HG03469 (cell line): ENCODE measurements at regions not wholly inside any gene's neighbourhood (a gene's known extent, or its start where the extent isn't known, plus 50 kb on each side); places are given as distances from the start of the nearest gene placed in this dataset.
A peak's percentile ranks its signal among the peaks of the same experiment; 100 is the strongest.
"Not testable (repeated sequence)": the region's sequence is repeated elsewhere in the genome, so short reads cannot be mapped to it uniquely, and the experiment has no call there.

Experiments
- ATAC-seq: cut with Tn5 transposase; IDR thresholded peaks from one replicate; pipeline ENCODE4 v1.9.1; 2021; ENCODE audit warnings: mild to moderate bottlenecking, moderate library complexity, moderate number of reproducible peaks; ENCODE audit not compliant: unreplicated experiment

DNA sequence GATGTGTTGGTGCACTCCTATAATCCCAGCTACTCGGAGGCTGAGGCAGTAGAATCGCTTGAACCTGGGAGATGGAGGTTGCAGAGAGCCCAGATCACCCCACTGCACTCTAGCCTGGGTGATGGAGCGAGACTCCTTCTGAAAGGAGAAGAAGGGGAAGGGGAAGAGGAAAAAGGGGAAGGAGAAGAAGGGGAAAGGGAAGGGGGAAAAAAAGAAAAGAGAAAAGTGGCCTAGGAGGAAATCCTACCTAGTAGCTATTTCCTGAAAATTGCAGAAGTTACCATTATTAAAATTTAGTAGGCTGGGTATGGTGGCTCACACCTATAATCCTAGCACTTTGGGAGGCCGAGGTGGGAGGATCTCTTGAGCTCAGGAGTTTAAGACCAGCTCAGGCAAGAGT, 67.4 kb downstream of the ARRDC3 start:
- ATAC-seq = no peak

GRCh38 chr5:91313757-91314673, 69.1 kb downstream of the ARRDC3 start:
- ATAC-seq = peak; percentile 72

DNA sequence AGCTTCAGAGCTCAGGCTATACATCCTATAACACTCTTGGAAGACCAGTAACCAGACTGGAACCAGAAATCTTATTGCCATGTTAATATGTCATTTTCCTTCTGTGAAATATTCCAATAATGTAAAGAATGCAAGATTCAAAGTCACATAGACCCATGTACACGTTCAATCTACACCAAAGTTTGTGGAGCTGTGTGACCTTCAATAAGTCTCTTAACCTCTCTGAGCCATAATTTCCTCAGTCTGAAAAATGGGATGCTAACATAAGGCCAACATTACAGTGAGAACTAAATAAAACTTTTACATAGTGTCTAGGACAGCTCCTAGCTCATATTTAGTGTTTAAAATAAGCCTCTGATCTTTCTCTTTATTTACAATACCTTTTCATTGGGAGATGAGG, 70.4 kb downstream of the ARRDC3 start:
- no peak for ATAC-seq

GRCh38 chr5:91311697-91312501, 71.2 kb downstream of the ARRDC3 start:
- peak; percentile 86 for ATAC-seq

DNA sequence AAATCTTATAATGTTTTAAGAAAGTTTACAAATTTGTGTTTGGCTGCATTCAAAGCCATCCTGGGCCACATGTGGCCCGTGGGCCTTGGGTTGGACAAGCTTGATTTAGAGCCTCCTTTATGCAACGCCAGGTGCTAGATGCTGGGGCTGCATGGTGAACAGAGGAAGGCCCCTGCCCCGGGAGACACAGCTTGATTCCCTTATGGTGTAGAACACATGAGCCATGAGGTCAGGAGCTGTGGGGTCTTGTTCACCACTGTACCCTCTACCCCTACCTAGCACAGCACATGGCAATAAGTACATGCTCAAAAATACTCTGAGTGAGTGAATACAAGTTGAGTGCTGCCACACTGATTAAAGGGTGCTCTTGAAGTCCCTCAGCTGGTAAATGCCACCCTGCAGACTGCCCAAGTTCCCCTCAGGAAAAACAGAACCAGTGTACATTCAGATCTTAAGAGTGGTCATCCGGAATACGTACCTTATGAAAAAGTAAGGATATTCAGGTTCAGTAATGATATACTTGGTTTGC, 71.9 kb downstream of the ARRDC3 start:
- ATAC-seq = no peak

- not testable (repeated sequence) for ATAC-seq
Measured at GRCh38 chr5:91308157-91308556, 75.0 kb downstream of the ARRDC3 start.

- no peak for ATAC-seq
Measured at GRCh38 chr5:91307048-91307447, 76.1 kb downstream of the ARRDC3 start.

- no peak for ATAC-seq
Measured at GRCh38 chr5:91306497-91306896, 76.6 kb downstream of the ARRDC3 start.

DNA sequence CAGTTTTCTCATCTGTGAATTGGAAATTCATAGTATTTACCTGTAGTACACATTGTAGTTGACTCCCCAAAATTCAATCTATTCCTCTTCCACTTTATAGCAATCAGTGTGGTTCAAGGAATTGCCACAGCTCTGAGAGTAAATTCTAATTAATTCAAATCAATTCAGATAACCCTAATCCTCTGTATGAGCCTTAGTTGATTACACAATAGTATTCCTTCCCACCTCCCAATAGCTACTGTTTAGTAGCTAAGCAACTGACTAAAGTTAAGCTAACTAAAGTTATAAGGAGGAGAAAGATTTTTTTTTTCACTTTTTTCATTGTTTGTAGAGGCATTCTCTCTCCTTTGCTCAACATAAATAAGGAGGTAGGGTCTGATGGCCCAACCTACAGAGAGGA, 77.5 kb downstream of the ARRDC3 start:
- no peak for ATAC-seq

- ATAC-seq = not testable (repeated sequence)
Measured at GRCh38 chr5:91304015-91304414, 79.1 kb downstream of the ARRDC3 start.

GRCh38 chr5:91302958-91303357, 80.2 kb downstream of the ARRDC3 start:
- ATAC-seq = no peak

DNA sequence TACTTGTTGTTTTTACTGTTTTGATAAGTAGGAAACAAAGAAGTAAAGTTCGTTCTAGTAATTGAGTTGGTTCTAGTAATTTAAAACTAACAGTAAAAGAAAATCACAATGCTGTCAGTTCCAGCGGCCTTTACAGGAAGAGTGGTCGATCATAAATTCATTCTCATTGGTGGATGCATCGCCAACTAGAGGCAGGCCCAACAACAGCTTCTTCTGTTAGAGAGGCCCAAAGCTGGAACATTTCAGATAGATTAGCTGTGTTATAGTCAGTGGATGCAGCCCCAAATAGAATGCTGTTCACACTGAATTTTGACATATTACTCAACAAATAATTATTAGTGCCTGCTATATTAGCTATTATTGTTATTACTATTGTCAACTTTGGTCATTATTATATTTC, 80.8 kb downstream of the ARRDC3 start:
- ATAC-seq = no peak

- ATAC-seq = no peak
Measured at GRCh38 chr5:91301106-91301846, 81.8 kb downstream of the ARRDC3 start.

DNA sequence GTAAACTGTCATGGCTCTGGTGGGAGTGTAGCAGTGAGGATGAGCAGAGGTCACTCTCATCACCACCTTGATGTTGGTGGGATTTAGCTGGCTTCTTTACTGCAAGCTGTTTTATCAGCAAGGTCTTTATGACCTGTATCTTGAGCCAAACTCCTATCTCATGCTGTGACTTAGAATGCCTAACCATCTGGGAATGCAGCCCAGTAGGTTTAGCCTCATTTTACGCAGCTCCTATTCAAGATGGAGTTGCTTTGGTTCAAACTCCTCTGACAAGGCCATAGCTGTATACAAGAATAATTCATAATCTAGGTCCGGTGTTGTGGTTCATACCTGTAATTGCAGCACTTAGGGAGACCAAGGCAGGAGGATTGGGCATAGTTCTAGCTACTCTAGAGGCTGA, 85.1 kb downstream of the ARRDC3 start:
- ATAC-seq = no peak

DNA sequence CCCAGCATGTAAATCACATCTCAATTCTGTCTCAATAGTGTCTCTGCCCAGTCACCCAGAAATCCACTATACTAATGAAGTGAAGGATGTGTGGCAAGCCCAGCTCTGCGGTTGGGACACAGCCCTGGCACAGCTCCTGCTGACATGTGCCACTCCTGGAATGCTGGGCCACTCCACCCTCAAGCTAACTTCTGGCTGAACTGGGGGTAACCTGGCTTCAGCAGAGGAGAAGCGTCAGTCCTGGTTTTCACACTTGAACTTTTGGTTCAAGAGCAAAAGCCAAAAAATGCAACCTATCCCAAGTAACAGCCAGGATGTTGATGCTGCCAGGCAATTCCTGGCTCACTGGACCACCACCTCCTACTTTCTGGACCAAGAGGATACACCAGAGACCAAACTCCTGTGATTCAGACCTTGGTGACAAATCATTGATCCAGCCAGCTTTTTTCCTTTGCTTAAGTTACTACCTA, 86.4 kb downstream of the ARRDC3 start:
- no peak for ATAC-seq

GRCh38 chr5:91296102-91296501, 87.0 kb downstream of the ARRDC3 start:
- not testable (repeated sequence) for ATAC-seq

- ATAC-seq = peak; percentile 95
Measured at GRCh38 chr5:91293131-91293530, 90.0 kb downstream of the ARRDC3 start.

GRCh38 chr5:91291628-91292569, 91.2 kb downstream of the ARRDC3 start:
- no peak for ATAC-seq

- ATAC-seq = no peak
Measured at GRCh38 chr5:91288118-91288916, 94.8 kb downstream of the ARRDC3 start.
